Activated naive CD4-positive, alpha-beta T cell treated with anti-CD3 and anti-CD28 coated beads for 36 hours (primary cell): ENCODE measurements at regions not wholly inside any gene's neighbourhood (a gene's known extent, or its start where the extent isn't known, plus 50 kb on each side); places are given as distances from the start of the nearest gene placed in this dataset.

ENCODE experiments used
- CTCF ChIA-PET: fragments of 350-600 bp; sonication (Branson Sonifier 250); formaldehyde crosslinking; loops from one replicate; lab custom pipeline; 2021; ENCODE audit warnings: antibody characterized with exemption; lab: Charles Lee
- DNase-seq: peaks from one replicate; pipeline ENCODE4 v3.0.0-alpha.2; 2020
- H3K27ac Mint-ChIP-seq: one replicate; pipeline ENCODE4 v1.8.0; 2021; ENCODE audit warnings: mild to moderate bottlenecking, mixed read lengths
- H3K27me3 Mint-ChIP-seq: one replicate; pipeline ENCODE4 v1.8.0; 2021; ENCODE audit warnings: low read depth, mixed read lengths
- H3K36me3 Mint-ChIP-seq: one replicate; pipeline ENCODE4 v1.8.0; 2021; ENCODE audit warnings: low read depth, mixed read lengths
- H3K4me1 Mint-ChIP-seq: one replicate; pipeline ENCODE4 v1.8.0; 2021; ENCODE audit warnings: low read depth, mixed read lengths
- H3K4me3 Mint-ChIP-seq: one replicate; pipeline ENCODE4 v1.8.0; 2021; ENCODE audit warnings: mild to moderate bottlenecking, moderate library complexity, mixed read lengths
- H3K9me3 Mint-ChIP-seq: one replicate; pipeline ENCODE4 v1.8.0; 2021; ENCODE audit warnings: mixed read lengths
- intact Hi-C: fragments of 100-400 bp; cut with micrococcal nuclease; formaldehyde crosslinking; loops from one replicate; pipeline ENCODE4 v1.15.1; 2023

- Mint-ChIP-seq H3K4me3 (no peak overlapping the region), H3K27me3 (no peaks in the 10 kb centered on the region), H3K4me1 (peaks cover 18% of the 10 kb centered on the region), H3K36me3 (no peaks in the 10 kb centered on the region), H3K9me3 (no peaks in the 10 kb centered on the region), H3K27ac (no peak overlapping the region)
- intact Hi-C loops = no loop called here
- no peak for DNase-seq
- CTCF ChIA-PET = no interaction called here
Measured at GRCh38 chr6:14762077-14762476, 483.8 kb upstream of the JARID2 start.

GRCh38 chr6:14763139-14763538 lies 482.7 kb upstream of the JARID2 start:
- intact Hi-C loops = no loop called here
- no peak for DNase-seq
- H3K27ac Mint-ChIP-seq = no peak overlapping the region
- CTCF ChIA-PET = no interaction called here
- H3K4me1 Mint-ChIP-seq = peaks cover 18% of the 10 kb centered on the region
- no peaks in the 10 kb centered on the region for H3K27me3 Mint-ChIP-seq
- H3K9me3 Mint-ChIP-seq = no peaks in the 10 kb centered on the region
- no peak overlapping the region for H3K4me3 Mint-ChIP-seq
- no peaks in the 10 kb centered on the region for H3K36me3 Mint-ChIP-seq

- Mint-ChIP-seq H3K4me1 (peaks cover 15% of the 10 kb centered on the region), H3K27me3 (no peaks in the 10 kb centered on the region), H3K27ac (no peak overlapping the region), H3K4me3 (no peak overlapping the region), H3K36me3 (no peaks in the 10 kb centered on the region), H3K9me3 (no peaks in the 10 kb centered on the region)
- no peak for DNase-seq
- CTCF ChIA-PET = no interaction called here
- intact Hi-C loops = no loop called here
Measured at GRCh38 chr6:14763616-14764015, 482.3 kb upstream of the JARID2 start.

GRCh38 chr6:14765106-14765505 lies 480.8 kb upstream of the JARID2 start:
- Mint-ChIP-seq H3K9me3 (no peaks in the 10 kb centered on the region), H3K4me1 (peaks cover 10% of the 10 kb centered on the region), H3K27me3 (no peaks in the 10 kb centered on the region), H3K36me3 (no peaks in the 10 kb centered on the region), H3K27ac (no peak overlapping the region), H3K4me3 (no peak overlapping the region)
- intact Hi-C loops = no loop called here
- CTCF ChIA-PET = no interaction called here
- no peak for DNase-seq

- H3K9me3 Mint-ChIP-seq = no peaks in the 10 kb centered on the region
- peaks cover 10% of the 10 kb centered on the region for H3K4me1 Mint-ChIP-seq
- no peaks in the 10 kb centered on the region for H3K27me3 Mint-ChIP-seq
- CTCF ChIA-PET = no interaction called here
- intact Hi-C loops = no loop called here
- no peak overlapping the region for H3K4me3 Mint-ChIP-seq
- no peak overlapping the region for H3K27ac Mint-ChIP-seq
- no peaks in the 10 kb centered on the region for H3K36me3 Mint-ChIP-seq
- no peak for DNase-seq
Measured at GRCh38 chr6:14765721-14766390, 480.0 kb upstream of the JARID2 start.

- peaks cover 10% of the 10 kb centered on the region for H3K4me1 Mint-ChIP-seq
- no peaks in the 10 kb centered on the region for H3K9me3 Mint-ChIP-seq
- no peaks in the 10 kb centered on the region for H3K27me3 Mint-ChIP-seq
- no peaks in the 10 kb centered on the region for H3K36me3 Mint-ChIP-seq
- no peak overlapping the region for H3K27ac Mint-ChIP-seq
- intact Hi-C loops = no loop called here
- DNase-seq = no peak
- no peak overlapping the region for H3K4me3 Mint-ChIP-seq
- CTCF ChIA-PET = interaction anchor here (0.6 kb wide), 1 partner anchor 440 kb away, joined by 8 read pairs; no protein-coding TSS in a partner anchor
Measured at GRCh38 chr6:14766391-14766994, 479.4 kb upstream of the JARID2 start.

- peaks cover 10% of the 10 kb centered on the region for H3K4me1 Mint-ChIP-seq
- H3K9me3 Mint-ChIP-seq = no peaks in the 10 kb centered on the region
- H3K27me3 Mint-ChIP-seq = no peaks in the 10 kb centered on the region
- no peak for DNase-seq
- H3K4me3 Mint-ChIP-seq = no peak overlapping the region
- intact Hi-C loops = no loop called here
- no peaks in the 10 kb centered on the region for H3K36me3 Mint-ChIP-seq
- CTCF ChIA-PET = interaction anchor here (0.6 kb wide), 1 partner anchor 439 kb away, joined by 8 read pairs; no protein-coding TSS in a partner anchor
- no peak overlapping the region for H3K27ac Mint-ChIP-seq
Measured at GRCh38 chr6:14767226-14767625, 478.6 kb upstream of the JARID2 start.

GRCh38 chr6:14770040-14770439 lies 475.8 kb upstream of the JARID2 start:
- DNase-seq = no peak
- H3K27me3 Mint-ChIP-seq = no peaks in the 10 kb centered on the region
- H3K4me1 Mint-ChIP-seq = peaks cover 2% of the 10 kb centered on the region
- no peaks in the 10 kb centered on the region for H3K36me3 Mint-ChIP-seq
- CTCF ChIA-PET = no interaction called here
- H3K4me3 Mint-ChIP-seq = no peak overlapping the region
- no peaks in the 10 kb centered on the region for H3K9me3 Mint-ChIP-seq
- no peak overlapping the region for H3K27ac Mint-ChIP-seq
- intact Hi-C loops = no loop called here

GRCh38 chr6:14770572-14770971 lies 475.3 kb upstream of the JARID2 start:
- no peaks in the 10 kb centered on the region for H3K9me3 Mint-ChIP-seq
- H3K27ac Mint-ChIP-seq = no peak overlapping the region
- H3K27me3 Mint-ChIP-seq = no peaks in the 10 kb centered on the region
- intact Hi-C loops = no loop called here
- H3K36me3 Mint-ChIP-seq = no peaks in the 10 kb centered on the region
- CTCF ChIA-PET = no interaction called here
- no peaks in the 10 kb centered on the region for H3K4me1 Mint-ChIP-seq
- no peak overlapping the region for H3K4me3 Mint-ChIP-seq
- no peak for DNase-seq

GRCh38 chr6:14771016-14771415 lies 474.9 kb upstream of the JARID2 start:
- H3K4me1 Mint-ChIP-seq = no peaks in the 10 kb centered on the region
- H3K27me3 Mint-ChIP-seq = no peaks in the 10 kb centered on the region
- no peaks in the 10 kb centered on the region for H3K9me3 Mint-ChIP-seq
- no peak overlapping the region for H3K27ac Mint-ChIP-seq
- intact Hi-C loops = no loop called here
- no peak for DNase-seq
- H3K36me3 Mint-ChIP-seq = no peaks in the 10 kb centered on the region
- H3K4me3 Mint-ChIP-seq = no peak overlapping the region
- CTCF ChIA-PET = no interaction called here

- intact Hi-C loops = no loop called here
- H3K4me3 Mint-ChIP-seq = no peak overlapping the region
- no peaks in the 10 kb centered on the region for H3K36me3 Mint-ChIP-seq
- H3K27ac Mint-ChIP-seq = no peak overlapping the region
- CTCF ChIA-PET = no interaction called here
- DNase-seq = no peak
- H3K27me3 Mint-ChIP-seq = no peaks in the 10 kb centered on the region
- no peaks in the 10 kb centered on the region for H3K4me1 Mint-ChIP-seq
- H3K9me3 Mint-ChIP-seq = no peaks in the 10 kb centered on the region
Measured at GRCh38 chr6:14772188-14772587, 473.7 kb upstream of the JARID2 start.

GRCh38 chr6:14775528-14775927 lies 470.3 kb upstream of the JARID2 start:
- DNase-seq = no peak
- H3K36me3 Mint-ChIP-seq = no peaks in the 10 kb centered on the region
- no peak overlapping the region for H3K27ac Mint-ChIP-seq
- no peaks in the 10 kb centered on the region for H3K4me1 Mint-ChIP-seq
- no peaks in the 10 kb centered on the region for H3K27me3 Mint-ChIP-seq
- intact Hi-C loops = no loop called here
- no peaks in the 10 kb centered on the region for H3K9me3 Mint-ChIP-seq
- H3K4me3 Mint-ChIP-seq = no peak overlapping the region
- CTCF ChIA-PET = no interaction called here

- Mint-ChIP-seq H3K4me3 (no peak overlapping the region), H3K27ac (no peak overlapping the region), H3K4me1 (no peaks in the 10 kb centered on the region), H3K36me3 (no peaks in the 10 kb centered on the region), H3K9me3 (no peaks in the 10 kb centered on the region), H3K27me3 (no peaks in the 10 kb centered on the region)
- intact Hi-C loops = no loop called here
- CTCF ChIA-PET = no interaction called here
- no peak for DNase-seq
Measured at GRCh38 chr6:14776307-14776706, 469.6 kb upstream of the JARID2 start.
